GM21367 (cell line): ENCODE measurements at regions not wholly inside any gene's neighbourhood (a gene's known extent, or its start where the extent isn't known, plus 50 kb on each side); places are given as distances from the start of the nearest gene placed in this dataset.

ENCODE experiments used
- ATAC-seq: cut with Tn5 transposase; IDR thresholded peaks from one replicate; pipeline ENCODE4 v1.9.1; 2021; ENCODE audit not compliant: unreplicated experiment

DNA sequence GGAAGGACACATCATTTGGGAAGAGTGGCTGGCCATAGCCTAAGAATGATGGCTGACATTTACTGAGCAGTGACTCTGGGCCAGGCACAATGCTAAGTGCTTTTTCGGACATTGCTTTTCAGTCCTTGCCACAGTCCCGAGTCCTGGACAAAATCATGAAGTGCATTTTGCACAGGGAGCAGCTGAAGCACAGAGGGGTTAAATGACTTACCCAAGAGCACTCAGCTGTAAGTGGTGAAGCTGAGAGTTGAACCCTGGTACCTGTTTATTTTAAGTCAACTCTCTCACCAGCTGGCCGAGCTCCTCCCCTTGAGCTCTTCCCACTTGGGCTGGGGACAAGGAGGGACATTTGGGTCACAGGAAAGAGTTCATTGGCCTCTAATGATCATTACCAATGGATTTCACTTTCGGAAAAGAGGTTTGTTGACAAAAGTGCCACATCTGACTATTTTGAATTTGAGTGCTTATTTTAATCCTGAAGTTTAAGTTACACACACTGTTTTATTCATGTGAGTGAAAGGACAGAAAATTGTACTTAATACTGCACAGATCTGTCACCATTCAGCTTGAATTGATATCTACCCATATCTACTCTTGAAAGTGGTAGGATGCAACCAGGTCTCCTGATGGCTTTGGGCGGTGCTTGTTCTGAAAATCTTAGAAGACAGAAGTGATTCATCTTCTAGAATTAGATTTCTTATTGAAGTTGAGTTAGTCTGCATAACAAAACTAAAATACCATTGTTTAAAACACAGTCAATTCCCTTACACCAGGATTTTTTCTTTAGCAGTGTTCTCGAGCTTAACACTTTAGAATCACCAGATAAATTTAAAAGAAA, 368.7 kb upstream of the PROK2 start:
- ATAC-seq, result no peak

DNA sequence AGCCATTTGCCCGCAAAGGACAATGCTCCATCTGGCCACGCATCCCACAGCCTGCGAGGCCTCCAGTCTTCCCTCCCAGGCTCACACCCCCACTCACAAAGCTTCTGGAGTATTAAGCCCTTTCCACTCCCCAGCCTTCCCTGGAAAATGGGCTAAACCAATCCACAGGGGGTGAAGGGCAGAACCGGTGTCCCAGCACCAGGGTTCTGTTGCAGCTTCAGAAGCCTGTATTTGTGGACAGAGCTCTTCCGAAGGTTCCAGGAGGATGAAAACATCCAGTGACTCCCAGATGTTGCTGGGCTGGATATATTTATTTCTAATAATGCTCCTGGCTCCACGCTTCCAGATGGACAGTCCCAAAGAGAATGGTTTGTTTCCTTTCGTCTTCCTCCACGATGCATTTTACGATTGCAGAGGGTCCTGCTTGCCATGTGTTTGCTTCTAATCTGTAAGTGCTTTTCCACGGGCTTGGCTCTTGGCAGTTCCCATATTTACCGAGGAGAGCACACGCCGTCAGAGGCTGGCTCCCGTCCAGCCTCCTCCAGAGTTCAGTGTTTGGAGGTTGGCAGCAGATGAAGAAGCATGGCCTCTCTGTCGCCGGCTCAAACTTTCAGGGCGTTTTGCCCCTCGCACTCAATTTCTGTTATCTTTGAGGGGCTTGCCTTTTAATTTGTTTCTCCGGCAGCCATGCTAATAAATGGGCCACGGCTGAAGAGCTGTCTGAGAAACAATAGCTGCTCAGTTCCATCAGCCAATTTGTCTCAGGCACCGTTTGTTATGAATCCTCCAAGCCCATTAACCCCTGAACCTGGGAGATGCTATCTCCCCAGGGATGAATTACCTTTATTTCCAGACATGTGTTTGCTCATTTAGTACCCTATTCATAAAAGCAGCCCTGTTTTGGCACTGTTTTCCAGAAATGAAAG, 367.9 kb upstream of the PROK2 start:
- ATAC-seq, result no peak

DNA sequence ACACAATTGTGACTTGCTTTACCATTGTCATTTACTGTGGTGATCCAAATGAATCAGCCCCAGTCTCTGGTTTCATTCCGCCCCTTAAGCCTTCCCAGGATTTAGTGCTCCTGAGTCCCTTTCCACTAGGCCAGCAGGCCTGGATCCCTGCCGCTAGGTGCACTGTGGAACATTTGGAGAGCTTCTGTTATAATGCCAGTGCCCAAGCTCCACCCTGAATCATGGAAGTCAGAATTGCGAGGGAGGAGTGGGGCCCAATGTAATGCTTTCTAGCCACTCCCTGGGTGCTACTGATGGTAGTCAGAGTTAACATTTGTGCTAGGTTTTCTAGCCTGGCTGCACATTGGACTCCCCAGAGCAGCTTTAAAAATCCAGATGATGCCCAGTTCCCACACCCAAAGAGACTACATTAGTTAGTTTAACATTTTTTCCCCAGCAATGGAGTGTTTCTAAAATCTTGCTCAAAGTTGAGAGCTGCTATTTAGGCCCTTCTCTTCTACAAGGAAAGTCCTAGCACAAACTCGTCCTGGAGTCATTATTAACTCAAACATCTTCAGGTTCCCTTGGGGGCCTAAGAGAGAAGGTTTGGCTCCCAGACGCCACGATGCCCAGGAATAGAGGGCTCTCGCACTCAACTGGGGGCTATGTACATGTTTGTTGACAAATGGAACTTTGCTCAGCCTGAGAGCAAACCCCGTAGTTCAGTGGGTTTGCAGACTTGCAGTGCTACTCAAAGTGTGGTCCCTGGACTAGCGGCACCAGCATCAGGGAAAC, 366.7 kb upstream of the PROK2 start:
- no peak for ATAC-seq

DNA sequence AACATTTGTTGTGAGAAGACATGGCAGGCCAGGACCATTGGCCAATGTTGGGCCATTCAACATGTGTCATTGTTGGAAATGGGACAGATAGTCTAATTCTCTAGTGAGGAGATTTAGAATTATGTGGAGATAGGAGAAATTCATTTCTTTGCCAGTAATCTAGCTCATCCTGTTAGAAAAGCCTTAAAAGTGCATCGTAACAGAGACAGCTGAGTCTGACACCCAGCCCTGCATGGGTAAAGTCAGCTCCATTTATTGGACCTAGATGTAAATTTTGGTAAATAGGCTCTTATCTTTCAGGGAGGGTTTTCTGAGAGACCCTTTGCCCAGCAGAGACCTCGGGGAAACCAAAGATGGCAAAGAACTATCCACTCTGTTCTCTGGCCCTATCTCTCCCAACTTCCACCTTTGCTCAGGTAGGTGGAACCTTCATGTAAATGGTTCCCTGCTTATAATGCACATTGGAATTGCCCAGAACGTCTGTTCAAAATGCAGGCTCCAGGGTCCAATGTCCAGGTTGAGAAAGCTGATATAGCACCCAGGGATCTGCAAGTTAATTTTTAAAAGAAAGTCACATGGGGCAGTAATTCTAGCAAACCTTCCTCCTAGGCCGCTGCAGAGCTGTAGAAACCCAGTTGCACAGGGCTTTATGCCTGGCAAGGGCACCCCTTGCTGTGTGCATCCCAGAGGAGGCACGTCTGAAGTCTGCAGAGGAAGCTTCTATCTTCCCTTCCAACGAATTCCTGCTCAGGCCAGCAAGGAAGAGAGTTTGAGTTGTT, 365.9 kb upstream of the PROK2 start:
- no peak for ATAC-seq

DNA sequence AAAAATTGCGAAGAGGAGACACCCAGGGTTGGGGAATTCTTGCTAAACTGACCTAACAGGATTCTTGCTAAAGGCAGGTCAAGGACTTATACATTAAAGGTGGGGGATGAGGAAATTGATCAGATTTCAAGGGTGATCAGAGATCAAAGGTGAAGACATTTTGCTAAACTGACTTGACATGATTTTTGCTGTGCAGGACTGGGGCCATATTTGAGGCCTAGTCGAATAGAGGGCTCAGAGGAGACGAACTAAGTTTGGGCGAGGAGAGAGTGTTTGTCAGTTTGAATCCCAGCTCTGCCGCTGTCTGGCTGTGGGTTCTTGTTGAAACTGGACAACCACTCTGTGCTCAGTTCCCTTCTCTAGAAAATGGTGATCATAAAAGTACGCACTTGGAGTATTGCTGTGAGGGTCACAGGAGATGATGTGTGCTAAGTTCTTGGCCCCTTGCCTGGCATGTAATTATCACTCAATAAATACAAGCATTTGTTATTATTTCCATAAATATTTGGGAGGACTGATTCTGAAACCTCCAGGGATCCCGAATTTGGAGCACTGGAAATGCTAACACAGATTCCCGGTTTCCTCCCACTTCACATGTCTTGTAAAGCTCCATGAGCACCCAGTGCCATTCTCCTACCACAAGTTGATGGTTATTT, 364.8 kb upstream of the PROK2 start:
- ATAC-seq, result no peak

DNA sequence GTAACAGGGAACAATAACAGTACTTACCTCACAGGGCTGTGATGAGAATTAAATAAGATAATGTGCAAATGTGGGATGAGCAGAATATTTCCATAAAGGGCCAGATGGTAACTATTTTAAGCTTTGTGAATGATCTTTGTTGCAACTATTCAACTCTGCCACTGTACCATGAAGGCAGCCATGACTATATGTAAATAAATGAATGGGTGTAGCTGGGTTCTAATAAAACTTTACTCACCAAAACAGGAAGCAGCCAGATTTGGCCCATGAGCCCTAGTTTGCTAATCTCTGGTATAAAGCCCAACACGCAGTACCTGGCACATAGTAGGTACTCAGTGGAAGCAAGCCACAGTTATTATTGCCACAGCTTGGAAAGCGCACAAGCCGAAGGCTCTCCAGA, 362.7 kb upstream of the PROK2 start:
- no peak for ATAC-seq

DNA sequence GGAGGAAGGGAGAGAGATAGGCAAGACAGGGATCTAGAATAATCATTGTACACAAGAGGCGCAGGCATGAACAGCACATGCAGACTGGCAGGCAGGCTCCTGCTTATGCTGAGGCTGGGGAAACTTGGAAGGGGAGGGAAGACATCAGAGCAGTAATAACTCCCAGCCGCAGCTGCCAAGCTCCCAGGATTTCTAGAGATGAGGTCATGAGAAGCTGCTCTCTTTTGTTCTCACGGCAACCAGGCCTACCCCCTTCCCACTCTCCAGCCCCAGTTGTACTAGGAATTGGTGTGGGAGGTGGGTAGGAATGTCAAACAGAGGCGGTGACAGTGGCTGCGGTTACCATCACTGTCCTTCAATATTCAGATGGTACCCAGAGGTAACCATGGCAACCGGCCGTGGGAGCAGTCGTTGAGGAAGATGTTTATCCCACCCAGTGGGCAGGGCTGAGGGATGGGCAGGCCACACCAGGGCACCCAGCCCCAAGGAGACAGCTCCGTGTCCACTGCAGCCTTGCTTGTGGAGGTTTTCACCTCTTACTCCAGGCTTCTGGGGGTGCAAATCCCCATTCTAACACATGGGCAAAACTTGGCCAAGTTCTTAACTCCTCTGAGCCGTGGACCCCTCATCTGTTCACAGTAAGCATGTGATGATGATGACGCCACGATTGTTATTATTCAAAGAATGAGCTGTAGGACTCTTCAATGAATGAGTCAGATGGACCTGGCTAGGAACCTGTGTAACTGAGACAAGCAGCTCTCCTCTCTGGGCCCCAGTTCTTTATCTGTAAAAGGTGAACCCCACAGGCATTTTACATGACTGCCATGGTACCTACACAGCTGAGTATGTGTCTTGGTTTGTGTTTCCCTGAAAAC, 360.8 kb upstream of the PROK2 start:
- ATAC-seq, result no peak

DNA sequence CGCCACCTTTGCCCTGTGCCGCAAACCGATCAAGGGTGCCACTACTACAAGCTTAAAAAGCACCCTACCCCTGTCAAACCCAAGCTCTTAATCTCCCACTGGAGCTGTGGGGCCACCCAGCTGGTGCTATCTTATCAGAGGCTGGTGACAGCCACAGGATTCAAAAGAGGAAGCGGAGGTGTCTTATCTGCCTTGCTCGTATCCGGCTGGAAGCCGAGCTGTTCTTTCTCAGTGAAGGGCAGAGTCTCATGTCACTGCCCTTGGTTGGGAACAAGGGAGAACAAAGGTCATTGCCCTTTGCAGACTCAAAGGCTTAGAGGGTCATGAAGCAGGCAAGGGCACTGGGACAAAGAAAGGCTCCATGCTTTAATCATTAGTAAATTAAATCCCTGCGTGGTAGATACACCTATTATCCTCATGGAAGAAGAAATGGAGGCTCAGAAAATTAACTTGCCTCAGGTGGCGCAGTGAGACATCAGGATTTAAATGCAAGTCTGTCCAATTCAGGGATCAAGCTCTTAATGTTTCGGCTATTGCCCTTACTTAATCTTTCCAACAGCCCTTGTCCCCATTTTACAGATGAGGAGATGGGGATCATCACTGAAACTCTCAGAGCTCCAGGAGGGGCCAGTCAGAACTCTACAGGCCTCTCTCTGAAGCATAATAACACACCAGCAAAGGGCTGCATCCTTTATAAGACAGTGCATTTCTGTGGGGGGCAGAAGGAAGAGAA, 360.0 kb upstream of the PROK2 start:
- ATAC-seq, result no peak

DNA sequence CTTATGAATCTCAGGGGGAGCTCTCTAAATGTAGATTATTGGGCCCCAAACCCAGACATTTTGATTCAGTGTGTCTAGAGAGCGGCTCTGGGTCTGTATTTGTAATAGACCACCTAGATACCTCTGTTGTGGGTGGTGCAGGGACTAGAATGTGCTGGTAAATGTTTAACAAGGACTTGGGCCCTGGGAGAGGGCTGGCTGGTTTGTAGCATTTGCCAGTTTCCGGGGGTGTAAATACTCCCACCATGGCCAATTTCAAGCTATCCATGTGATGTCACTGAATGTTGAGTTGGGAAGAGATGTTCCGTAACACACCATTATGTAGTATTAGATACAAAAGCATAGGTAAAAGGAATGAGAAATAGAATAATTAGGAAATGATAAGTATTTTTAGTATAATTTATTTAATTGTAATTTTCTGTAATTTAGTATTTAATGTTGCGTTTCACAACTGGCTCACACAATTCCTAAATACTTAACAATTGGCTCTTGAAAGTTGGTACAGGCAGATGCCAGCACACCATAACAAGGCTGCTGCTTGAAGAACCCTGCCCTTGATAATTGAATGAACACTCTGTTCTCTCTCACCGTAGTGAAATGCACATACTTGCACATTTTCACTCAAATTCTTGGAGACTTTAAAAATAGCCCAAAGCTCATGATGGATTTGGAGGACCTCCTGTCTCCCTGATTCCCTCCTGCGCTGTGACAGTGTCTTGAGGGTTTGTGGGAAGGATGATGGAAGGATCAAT, 359.2 kb upstream of the PROK2 start:
- ATAC-seq, result no peak

DNA sequence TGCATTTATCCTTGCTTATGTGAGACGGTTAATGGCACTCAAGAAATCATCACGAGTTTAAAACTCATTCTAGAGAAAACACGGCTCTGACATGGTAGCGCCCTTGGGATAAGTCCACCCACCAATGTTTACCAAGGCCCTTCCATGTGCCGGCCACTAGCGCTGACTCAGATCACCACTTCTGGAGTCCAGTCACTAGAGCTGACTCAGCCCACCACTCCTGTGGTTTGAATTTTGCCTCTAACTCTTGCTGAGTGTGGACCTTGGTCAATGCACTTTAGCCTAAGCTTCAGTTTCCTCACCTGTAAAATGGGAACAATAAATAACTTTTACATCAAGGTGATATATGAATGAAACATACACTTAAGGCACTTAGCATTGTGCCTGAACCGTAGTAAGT, 358.4 kb upstream of the PROK2 start:
- ATAC-seq, result no peak

DNA sequence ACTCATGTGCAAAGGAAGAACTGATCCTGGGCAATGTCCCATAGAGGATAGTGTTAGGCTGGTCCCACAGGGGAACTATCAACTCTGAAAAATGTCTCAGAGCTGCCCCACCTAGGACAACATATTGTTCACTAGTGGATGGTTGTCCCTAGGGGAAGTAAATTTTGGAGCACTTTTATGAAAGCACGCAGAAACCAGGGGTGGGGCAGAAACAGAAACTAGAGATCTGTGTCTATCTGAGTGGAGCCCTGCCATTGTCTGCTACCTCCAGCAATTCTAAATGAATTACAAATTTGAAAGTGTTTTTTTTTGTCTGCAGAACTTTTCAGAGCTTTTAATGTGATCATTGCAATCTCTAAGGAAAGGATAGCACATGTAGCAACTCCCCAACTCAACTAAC, 357.1 kb upstream of the PROK2 start:
- no peak for ATAC-seq

DNA sequence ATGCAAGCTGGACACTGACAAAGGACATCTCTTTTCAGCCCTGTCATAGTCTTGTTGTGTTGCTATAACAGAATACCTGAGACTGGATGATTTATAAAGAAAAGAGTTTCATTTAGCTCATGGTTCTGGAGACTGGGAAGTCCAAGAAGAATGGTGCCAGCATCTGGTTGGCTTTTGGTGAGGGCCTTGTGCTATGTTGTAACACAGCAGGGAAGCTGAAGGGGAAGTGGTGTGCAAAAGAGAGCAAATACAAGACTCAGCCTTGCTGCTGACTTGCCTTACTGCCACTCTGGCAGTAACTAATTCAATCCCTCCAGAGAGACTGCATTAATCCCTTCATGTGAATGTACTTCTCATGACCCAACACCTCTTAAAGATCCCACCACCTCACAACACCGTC, 356.3 kb upstream of the PROK2 start:
- no peak for ATAC-seq

DNA sequence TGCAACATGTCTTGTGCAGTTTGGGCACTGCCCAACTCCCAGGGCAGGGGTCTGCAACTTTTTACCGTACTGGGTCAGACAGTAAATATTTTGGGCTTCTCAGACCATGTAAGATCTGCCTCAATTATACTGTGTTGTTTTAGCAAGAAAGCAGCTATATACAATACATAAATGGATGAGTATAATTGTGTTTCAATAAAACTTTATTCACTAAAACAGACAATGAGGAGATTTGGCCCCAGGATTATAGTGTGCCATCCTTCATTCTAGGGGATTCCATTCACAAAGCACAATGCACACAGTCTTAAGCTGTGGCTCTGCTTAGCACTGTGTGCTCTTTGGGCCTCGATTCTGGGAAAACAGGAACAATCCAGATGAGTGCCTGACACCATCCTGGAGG, 354.4 kb upstream of the PROK2 start:
- ATAC-seq, result no peak

DNA sequence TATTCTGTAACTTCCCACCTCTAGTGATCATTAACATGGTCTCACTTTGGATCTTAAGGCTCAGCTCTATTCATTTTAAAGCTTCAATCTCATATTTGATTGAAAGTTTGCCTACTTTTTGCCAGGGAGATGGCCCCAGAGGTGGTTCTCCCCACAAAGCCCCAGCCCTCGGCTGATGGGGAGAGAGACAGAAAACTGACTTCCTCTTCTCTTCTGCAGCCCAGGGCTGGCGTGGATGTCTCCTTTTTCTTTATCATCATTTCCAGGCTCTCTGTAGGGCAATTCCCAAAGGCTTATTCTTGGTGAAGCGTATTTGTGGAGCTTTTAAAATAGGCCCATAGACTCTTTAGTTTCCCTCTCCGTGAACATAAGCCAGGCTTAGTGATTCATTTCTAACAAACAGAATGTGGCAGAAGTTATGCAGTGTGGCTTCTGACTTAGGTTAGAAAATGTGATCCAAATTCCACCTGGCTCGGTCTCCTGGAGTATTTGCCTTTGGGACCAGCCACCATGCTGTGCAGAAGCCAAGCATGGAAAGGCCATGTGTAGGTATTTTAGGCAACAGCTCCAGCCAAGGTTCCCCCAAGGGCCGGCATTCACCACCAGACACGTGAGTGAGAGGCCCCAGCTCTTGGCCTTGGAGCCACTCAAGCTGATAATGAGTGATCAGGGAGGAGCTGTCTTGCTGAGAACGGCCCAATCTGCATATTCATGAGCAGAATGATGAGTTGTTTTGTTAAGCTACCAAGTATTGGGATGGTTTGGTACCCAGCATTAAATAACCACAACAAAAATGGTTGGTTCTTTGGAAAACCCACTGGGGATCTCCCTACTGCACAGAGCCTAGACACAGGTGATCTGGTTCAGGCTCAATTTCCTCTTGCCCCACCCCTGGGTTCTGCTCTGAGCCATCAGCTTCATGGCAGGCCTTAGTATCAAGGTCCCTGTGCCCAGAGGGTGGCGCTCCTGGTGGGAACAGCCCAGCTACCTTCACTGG, 353.2 kb upstream of the PROK2 start:
- ATAC-seq, result no peak

DNA sequence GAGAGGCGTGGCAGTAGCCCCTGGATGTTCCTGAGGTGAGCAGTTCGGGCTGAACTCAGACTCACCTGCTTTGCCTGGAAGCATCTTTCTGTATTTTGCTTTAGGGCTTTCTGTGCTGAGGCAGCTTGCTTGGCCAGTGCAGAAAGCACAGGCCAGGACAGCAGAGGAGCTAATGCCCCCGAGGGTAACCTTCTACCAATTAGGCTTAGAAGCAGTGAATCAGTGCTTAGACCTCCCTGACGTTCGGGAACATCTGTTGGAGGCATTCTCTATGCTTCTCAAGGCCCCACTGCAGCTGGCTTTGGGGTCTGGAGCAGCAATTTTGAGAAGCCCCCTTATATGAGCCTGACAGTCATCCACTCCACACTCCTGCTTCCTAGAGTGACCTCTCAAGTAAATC, 350.7 kb upstream of the PROK2 start:
- no peak for ATAC-seq

DNA sequence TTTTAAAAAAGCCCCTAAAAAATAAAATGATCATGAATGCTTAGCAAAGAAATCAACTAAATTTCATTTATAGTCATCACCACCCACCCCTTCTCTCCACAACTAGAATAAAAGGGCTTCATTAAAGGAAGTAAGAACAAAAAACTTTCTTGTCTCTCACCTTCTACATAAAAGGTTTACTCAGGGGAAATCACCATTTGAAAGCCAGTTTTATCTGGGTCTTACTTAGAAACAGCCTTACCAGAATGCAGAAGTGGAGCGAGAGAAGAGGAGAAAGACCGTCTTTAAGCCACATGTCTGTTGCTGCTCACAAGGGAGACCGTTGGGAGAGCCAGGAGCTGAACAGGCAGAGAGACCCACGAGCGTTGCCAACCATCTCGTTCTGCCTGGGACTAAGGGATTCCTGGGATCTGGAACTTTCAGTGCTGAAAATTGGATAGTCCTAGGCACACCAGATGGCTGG, 350.1 kb upstream of the PROK2 start:
- no peak for ATAC-seq
